Spleen (tissue), 11 donors: ENCODE measurements at regions not wholly inside any gene's neighbourhood (a gene's known extent, or its start where the extent isn't known, plus 50 kb on each side); places are given as distances from the start of the nearest gene placed in this dataset.
A peak's percentile ranks its signal among the peaks of the same experiment; 100 is the strongest.

Experiments
- DNase-seq: peaks from one replicate; pipeline ENCODE4 v3.0.0-alpha.2; 2020
- H3K27ac ChIP-seq, 8 donors: fragments of 200-600 bp; sonication (generic) in 7 of 8; 1 replicate in 4 of 8; 2 replicates in 4 of 8; pipeline versions ENCODE4 v1.5.0 to v1.8.0; 2016 to 2021; ENCODE audit warnings: inconsistent platforms in 4 of 8, mild to moderate bottlenecking in 4 of 8, moderate library complexity in 1 of 8
- H3K27me3 ChIP-seq, 7 donors: fragments of 200-600 bp; sonication (generic) in 6 of 7; replicated peaks in 1 of 7; 1 replicate in 4 of 7; 2 replicates in 3 of 7; pipeline versions ENCODE4 v1.5.0 to v1.8.0; 2016 to 2021; ENCODE audit warnings: inconsistent platforms in 3 of 7, mild to moderate bottlenecking in 1 of 7
- H3K36me3 ChIP-seq, 6 donors: fragments of 200-600 bp; sonication (generic) in 5 of 6; 1 replicate in 4 of 6; 2 replicates in 2 of 6; pipeline versions ENCODE4 v1.5.0 to v1.8.0; 2016 to 2021; ENCODE audit warnings: inconsistent platforms in 2 of 6
- H3K4me1 ChIP-seq, 6 donors: fragments of 200-600 bp; sonication (generic) in 5 of 6; 1 replicate in 3 of 6; 2 replicates in 3 of 6; pipeline versions ENCODE4 v1.5.0 to v1.8.0; 2016 to 2021; ENCODE audit warnings: inconsistent platforms in 3 of 6
- H3K4me3 ChIP-seq, 8 donors: fragments of 200-600 bp; sonication (generic) in 7 of 8; 1 replicate in 4 of 8; 2 replicates in 4 of 8; pipeline versions ENCODE4 v1.5.0 to v1.8.0; 2016 to 2021; ENCODE audit warnings: inconsistent platforms in 4 of 8, mild to moderate bottlenecking in 4 of 8, moderate library complexity in 2 of 8
- H3K9me3 ChIP-seq, 8 donors: fragments of 200-600 bp; sonication (generic) in 7 of 8; 1 replicate in 4 of 8; 2 replicates in 4 of 8; pipeline versions ENCODE4 v1.5.0 to v1.8.0; 2016 to 2021; ENCODE audit warnings: inconsistent platforms in 4 of 8
- CTCF ChIP-seq, 11 experiments: fragments of 200-600 bp in 7 of 11; fragments of 450-650 bp in 4 of 11; sonication (generic) in 4 of 11; IDR thresholded peaks in 8 of 11; conservative IDR thresholded peaks in 3 of 11; 1 replicate in 7 of 11; 2 replicates in 4 of 11; pipeline versions ENCODE4 v1.4.0 to v1.8.0; 2016 to 2021; ENCODE audit warnings: antibody characterized with exemption in 11 of 11, inconsistent platforms in 4 of 11, mild to moderate bottlenecking in 1 of 11
- POLR2A ChIP-seq, 3 donors: fragments of 450-650 bp; IDR thresholded peaks; one replicate each; pipeline ENCODE4 v1.5.1; 2017; ENCODE audit warnings: antibody characterized with exemption in 3 of 3, mild to moderate bottlenecking in 1 of 3
- POLR2AphosphoS5 ChIP-seq, 3 donors: sonication (generic); formaldehyde crosslinking; IDR thresholded peaks; one replicate each; pipeline ENCODE4 v1.5.1; 2017; ENCODE audit warnings: antibody characterized with exemption in 3 of 3
- WGBS, 5 donors: extraction: QIAGEN DNeasy Blood & Tissue Kit in 3 of 5; methylation state at CpG; one replicate each; pipeline versions ENCODE4 v1.1.5 to v1.1.7; 2013 to 2018; 5-methylcytosine and 5-hydroxymethylcytosine counted together
- intact Hi-C: fragments of 100-400 bp; cut with DNase I; formaldehyde crosslinking; loops from one replicate; pipeline ENCODE4 v1.15.0; 2023; ENCODE audit warnings: low total_unique reads
- donor health status: healthy with polysubstance abuse.
- donor health status: DM: no; HTN: no; CAD: no; lungs with moderate emphysema.
- donor health status: DM: no; HTN: no; CAD: no.
- donor health status: Bipolar disorder and iron deficiency.
- donor health status: healthy.
- donor health status: DM: no; HTN: no; CAD: no.
- donor health status: DM: yes; HTN: yes; CAD: no.

DNA sequence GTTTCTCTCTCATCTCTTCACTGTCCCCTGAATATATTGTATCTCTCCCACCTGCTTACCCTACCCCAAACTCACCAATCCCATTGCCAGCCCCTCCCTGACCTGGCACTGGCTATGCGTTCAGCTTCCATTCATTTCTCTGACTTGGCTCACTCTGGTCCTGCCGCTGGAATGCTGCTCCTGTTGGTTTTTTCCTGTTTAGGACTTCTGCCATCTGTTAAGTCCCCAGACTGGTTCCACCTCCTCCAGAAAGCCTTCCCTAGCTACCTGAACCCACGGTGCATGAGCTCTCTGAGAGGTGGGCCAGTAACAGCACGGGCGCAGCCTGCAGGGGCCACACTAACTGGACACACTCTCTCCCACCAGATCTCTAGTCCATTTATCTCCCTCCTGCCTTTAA, 80.2 kb downstream of the HIF1AN start:
- Histone ChIP-seq H3K27ac (no peak overlapping the region), H3K4me3 (no peak overlapping the region), H3K36me3 (no peaks in the 10 kb centered on the region), H3K27me3 (peaks cover 0 to 89% (median 21%) of the 10 kb centered on the region in 7 donors), H3K9me3 (no peaks in the 10 kb centered on the region), H3K4me1 (no peaks in the 10 kb centered on the region)
- DNase-seq: no peak
- intact Hi-C loops: no loop called here
- 66 to 75% (median 73%) methylated on average over 5 of the region's 5 CpGs for WGBS, 5 donors
- TF ChIP-seq CTCF (IDR thresholded peaks at IDR 0.05 in 8 of 11, conservative IDR thresholded peaks at IDR 0.05 in 3 of 11) (no peak), POLR2A (IDR thresholded peaks at IDR 0.05) (no peak), POLR2AphosphoS5 (IDR thresholded peaks at IDR 0.05) (no peak)

DNA sequence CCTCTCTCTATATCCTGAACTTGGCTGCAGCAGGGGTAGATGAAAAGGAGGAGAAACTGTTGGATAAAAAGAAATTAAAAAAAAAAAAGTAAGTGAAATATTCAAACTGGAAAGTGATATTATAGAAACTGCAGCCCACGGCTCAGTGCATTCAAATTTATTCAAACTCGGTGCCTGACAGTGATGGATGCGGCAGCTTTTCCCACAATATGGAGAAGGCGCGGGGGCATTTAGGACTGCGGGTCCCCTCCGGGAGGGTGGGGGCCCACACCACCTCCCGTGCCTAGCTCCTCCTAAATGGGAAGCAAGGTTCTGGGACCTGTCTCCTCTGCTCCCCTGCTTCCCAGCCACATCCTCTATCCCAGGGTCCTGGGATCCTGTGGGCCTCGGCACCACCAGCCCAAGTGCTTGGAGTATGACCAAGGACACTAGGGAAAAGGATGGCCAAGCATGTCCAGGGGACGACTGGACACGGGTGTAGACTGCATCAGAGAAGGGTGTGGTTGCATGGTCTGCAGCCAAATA, 82.4 kb downstream of the HIF1AN start:
- H3K4me3 ChIP-seq: no peak overlapping the region
- H3K36me3 ChIP-seq: no peaks in the 10 kb centered on the region
- H3K4me1 ChIP-seq: no peaks in the 10 kb centered on the region
- no peak for TF ChIP-seq POLR2AphosphoS5 (IDR thresholded peaks at IDR 0.05)
- TF ChIP-seq CTCF (IDR thresholded peaks at IDR 0.05 in 8 of 11, conservative IDR thresholded peaks at IDR 0.05 in 3 of 11): no peak
- no peak for TF ChIP-seq POLR2A (IDR thresholded peaks at IDR 0.05)
- peaks cover 0 to 98% (median 31%) of the 10 kb centered on the region in 7 donors for H3K27me3 ChIP-seq
- H3K9me3 ChIP-seq: no peaks in the 10 kb centered on the region
- no peak overlapping the region for H3K27ac ChIP-seq
- intact Hi-C loops: no loop called here
- WGBS, 5 donors: 75 to 88% (median 81%) methylated on average over 8 to 11 of the region's 11 CpGs
- peak; percentile 56 for DNase-seq

DNA sequence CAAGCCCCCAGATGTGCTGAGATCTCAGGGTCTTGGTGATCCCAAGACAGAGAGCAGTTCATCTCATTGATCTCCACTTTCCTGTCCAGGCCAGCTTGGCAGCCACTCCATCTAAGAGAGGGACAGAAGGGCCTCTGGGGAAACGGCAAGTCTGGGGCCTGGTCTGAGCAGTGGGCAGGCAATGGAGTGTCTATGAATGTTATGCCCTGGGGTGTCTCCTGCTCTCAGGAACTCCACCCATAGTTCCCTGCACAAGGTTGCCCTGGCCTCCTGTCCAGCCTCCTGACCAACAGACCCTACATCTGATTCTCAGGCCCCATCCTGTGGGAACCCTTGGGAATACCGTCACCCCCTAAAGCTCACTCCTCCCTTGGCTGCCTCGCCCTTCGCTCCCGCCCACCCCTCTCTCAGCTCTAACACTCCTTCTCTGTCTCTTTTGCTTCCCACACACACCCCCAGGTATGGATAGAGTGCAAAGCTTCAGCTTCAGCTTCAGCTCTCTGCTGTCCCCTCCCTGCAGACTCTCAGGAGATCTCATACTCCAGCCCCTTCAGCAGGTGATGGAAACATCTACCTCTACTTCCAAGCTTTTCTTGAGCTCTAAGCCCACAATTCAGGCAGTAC, 83.0 kb downstream of the HIF1AN start:
- WGBS, 5 donors: 62 to 85% (median 69%) methylated on average over 5 of the region's 5 CpGs
- no peak overlapping the region for H3K27ac ChIP-seq

More for the DNA sequence above, 83.0 kb downstream of the HIF1AN start:
- Histone ChIP-seq H3K9me3 (no peaks in the 10 kb centered on the region), H3K27me3 (peaks cover 0 to 98% (median 36%) of the 10 kb centered on the region in 7 donors), H3K4me1 (no peaks in the 10 kb centered on the region), H3K36me3 (no peaks in the 10 kb centered on the region), H3K4me3 (no peak overlapping the region)
- TF ChIP-seq POLR2AphosphoS5 (IDR thresholded peaks at IDR 0.05): no peak
- TF ChIP-seq POLR2A (IDR thresholded peaks at IDR 0.05): no peak
- TF ChIP-seq CTCF (IDR thresholded peaks at IDR 0.05 in 8 of 11, conservative IDR thresholded peaks at IDR 0.05 in 3 of 11): no peak
- intact Hi-C loops: no loop called here
- peak; percentile 30 for DNase-seq
